H9 (cell line): ENCODE measurements at regions not wholly inside any gene's neighbourhood (a gene's known extent, or its start where the extent isn't known, plus 50 kb on each side); places are given as distances from the start of the nearest gene placed in this dataset.
A peak's percentile ranks its signal among the peaks of the same experiment; 100 is the strongest.

Experiments used
- DNase-seq: peaks from one replicate; pipeline ENCODE4 v3.0.0-alpha.2; 2017
- H2AFZ ChIP-seq: one replicate; pipeline ENCODE4 v1.6.1; 2013; ENCODE audit warnings: mild to moderate bottlenecking, low read length, control low read depth, moderate library complexity
- H2AK5ac ChIP-seq: 2 replicates; pipeline ENCODE4 v1.6.1; 2013; ENCODE audit warnings: low read length, control low read depth, mixed read lengths; ENCODE audit not compliant: insufficient read length
- H2BK120ac ChIP-seq: one replicate; pipeline ENCODE4 v1.6.1; 2013; ENCODE audit warnings: low read depth, mild to moderate bottlenecking, low read length, control low read depth, inconsistent platforms; ENCODE audit not compliant: poor library complexity, severe bottlenecking
- H2BK12ac ChIP-seq: 2 replicates; pipeline ENCODE4 v1.6.1; 2013; ENCODE audit warnings: low read length, control low read depth, mixed read lengths, low read depth; ENCODE audit not compliant: insufficient read length
- H2BK15ac ChIP-seq: 2 replicates; pipeline ENCODE4 v1.6.1; 2013; ENCODE audit warnings: low read depth, low read length, control low read depth
- H2BK20ac ChIP-seq: one replicate; pipeline ENCODE4 v1.6.1; 2013; ENCODE audit warnings: low read depth, mild to moderate bottlenecking, low read length, control low read depth, inconsistent platforms; ENCODE audit not compliant: poor library complexity, severe bottlenecking
- H2BK5ac ChIP-seq: 2 replicates; pipeline ENCODE4 v1.6.1; 2013; ENCODE audit warnings: low read length, control low read depth, mixed read lengths; ENCODE audit not compliant: insufficient read length
- H3K14ac ChIP-seq: 2 replicates; pipeline ENCODE4 v1.6.1; 2013; ENCODE audit warnings: low read length, control low read depth; ENCODE audit not compliant: insufficient read depth
- H3K18ac ChIP-seq: 2 replicates; pipeline ENCODE4 v1.6.1; 2013; ENCODE audit warnings: low read depth, mild to moderate bottlenecking, mixed read lengths, low read length, control low read depth; ENCODE audit not compliant: insufficient read length
- H3K23ac ChIP-seq: 2 replicates; pipeline ENCODE4 v1.6.1; 2013; ENCODE audit warnings: low read length, control low read depth, mixed read lengths, low read depth; ENCODE audit not compliant: insufficient read length
- H3K23me2 ChIP-seq: 2 replicates; pipeline ENCODE4 v1.6.1; 2013; ENCODE audit warnings: low read depth, mild to moderate bottlenecking, mixed read lengths, low read length, control low read depth; ENCODE audit not compliant: insufficient read length, poor library complexity, severe bottlenecking
- H3K27ac ChIP-seq: 2 replicates; pipeline ENCODE4 v1.5.1; 2013; ENCODE audit warnings: low read length, control low read depth, mixed read lengths, low read depth; ENCODE audit not compliant: insufficient read length
- H3K27me3 ChIP-seq: 2 replicates; pipeline ENCODE4 v1.6.1; 2013; ENCODE audit warnings: low read length, control low read depth, inconsistent platforms; ENCODE audit not compliant: insufficient read depth
- H3K4ac ChIP-seq: 2 replicates; pipeline ENCODE4 v1.6.1; 2013; ENCODE audit warnings: low read depth, mild to moderate bottlenecking, control low read depth, inconsistent platforms, low read length, moderate library complexity
- H3K4me1 ChIP-seq: 2 replicates; pipeline ENCODE4 v1.6.1; 2013; ENCODE audit warnings: low read length, control low read depth, inconsistent platforms; ENCODE audit not compliant: insufficient read depth
- H3K4me2 ChIP-seq: 2 replicates; pipeline ENCODE4 v1.6.1; 2013; ENCODE audit warnings: low read length, control low read depth, mixed read lengths; ENCODE audit not compliant: insufficient read length, insufficient read depth
- H3K56ac ChIP-seq: 2 replicates; pipeline ENCODE4 v1.6.1; 2013; ENCODE audit warnings: low read depth, mild to moderate bottlenecking, mixed read lengths, low read length, control low read depth; ENCODE audit not compliant: insufficient read length
- H3K79me1 ChIP-seq: 2 replicates; pipeline ENCODE4 v1.6.1; 2013; ENCODE audit warnings: low read depth, mild to moderate bottlenecking, moderate library complexity, low read length, control low read depth, inconsistent platforms; ENCODE audit not compliant: insufficient read depth, poor library complexity, severe bottlenecking
- H3K79me2 ChIP-seq: 2 replicates; pipeline ENCODE4 v1.6.1; 2013; ENCODE audit warnings: low read length, control low read depth, inconsistent platforms; ENCODE audit not compliant: insufficient read depth
- H3K9ac ChIP-seq: 2 replicates; pipeline ENCODE4 v1.6.1; 2013; ENCODE audit warnings: low read length, control low read depth, mixed read lengths; ENCODE audit not compliant: insufficient read length; ENCODE audit errors: extremely low read depth
- H3K9me3 ChIP-seq: one replicate; pipeline ENCODE4 v1.6.1; 2013; ENCODE audit warnings: low read depth, low read length, inconsistent platforms; ENCODE audit not compliant: control insufficient read depth
- H3T11ph ChIP-seq: one replicate; pipeline ENCODE4 v1.6.1; 2013; ENCODE audit warnings: mild to moderate bottlenecking, low read length, control low read depth, inconsistent platforms
- H4K20me1 ChIP-seq: one replicate; pipeline ENCODE4 v1.6.1; 2013; ENCODE audit not compliant: control insufficient read depth, insufficient read length, insufficient read depth
- H4K5ac ChIP-seq: 2 replicates; pipeline ENCODE4 v1.6.1; 2013; ENCODE audit warnings: low read depth, mild to moderate bottlenecking, mixed read lengths, low read length, control low read depth; ENCODE audit not compliant: insufficient read length
- H4K8ac ChIP-seq: replicated peaks from 2 replicates; pipeline ENCODE4 v1.6.1; 2013; ENCODE audit warnings: low read length, control low read depth, mixed read lengths, low read depth; ENCODE audit not compliant: insufficient read length
- H4K91ac ChIP-seq: 2 replicates; pipeline ENCODE4 v1.6.1; 2013; ENCODE audit warnings: low read depth, mild to moderate bottlenecking, moderate library complexity, mixed read lengths, low read length, control low read depth; ENCODE audit not compliant: insufficient read length
- H3K27ac Mint-ChIP-seq, 3 experiments: 2 replicates in 2 of 3; 3 replicates in 1 of 3; pipeline ENCODE4 v1.8.0; 2020 to 2021; ENCODE audit warnings: mixed read lengths in 3 of 3, mild to moderate bottlenecking in 1 of 3, moderate library complexity in 1 of 3
- H3K27me3 Mint-ChIP-seq: 2 replicates; pipeline ENCODE4 v1.8.0; 2021; ENCODE audit warnings: low read depth, mild to moderate bottlenecking, moderate library complexity, mixed read lengths
- H3K36me3 Mint-ChIP-seq, 3 experiments: 2 replicates in 2 of 3; 3 replicates in 1 of 3; pipeline ENCODE4 v1.8.0; 2020 to 2021; ENCODE audit warnings: low read depth in 3 of 3, mixed read lengths in 3 of 3; ENCODE audit not compliant: insufficient read depth in 1 of 3
- H3K4me1 Mint-ChIP-seq, 2 experiments: 2 replicates each; pipeline ENCODE4 v1.8.0; 2020; ENCODE audit warnings: mixed read lengths in 2 of 2
- H3K4me3 Mint-ChIP-seq, 2 experiments: 2 replicates in 1 of 2; 3 replicates in 1 of 2; pipeline ENCODE4 v1.8.0; 2020 to 2021; ENCODE audit warnings: mild to moderate bottlenecking in 2 of 2, mixed read lengths in 2 of 2, moderate library complexity in 1 of 2
- H3K9me3 Mint-ChIP-seq, 2 experiments: 2 replicates in 1 of 2; 3 replicates in 1 of 2; pipeline ENCODE4 v1.8.0; 2020; ENCODE audit warnings: mild to moderate bottlenecking in 2 of 2, mixed read lengths in 2 of 2, moderate library complexity in 1 of 2
- WGBS: extraction: QIAGEN DNeasy Blood & Tissue Kit; methylation state at CpG from one replicate; pipeline ENCODE4 v1.1.7; 2013; ENCODE audit warnings: missing lambda C conversion rate, low lambda C conversion rate, mixed read lengths; ENCODE audit not compliant: insufficient read length; ENCODE audit errors: extremely low coverage; 5-methylcytosine and 5-hydroxymethylcytosine counted together
- TF ChIP-seq, protein P1 (sequence below): fragments of 200-600 bp; sonication (generic); conservative IDR thresholded peaks from 3 replicates; pipeline ENCODE4 v1.8.0; 2021; ENCODE audit warnings: antibody characterized with exemption, mild to moderate bottlenecking

DNA sequence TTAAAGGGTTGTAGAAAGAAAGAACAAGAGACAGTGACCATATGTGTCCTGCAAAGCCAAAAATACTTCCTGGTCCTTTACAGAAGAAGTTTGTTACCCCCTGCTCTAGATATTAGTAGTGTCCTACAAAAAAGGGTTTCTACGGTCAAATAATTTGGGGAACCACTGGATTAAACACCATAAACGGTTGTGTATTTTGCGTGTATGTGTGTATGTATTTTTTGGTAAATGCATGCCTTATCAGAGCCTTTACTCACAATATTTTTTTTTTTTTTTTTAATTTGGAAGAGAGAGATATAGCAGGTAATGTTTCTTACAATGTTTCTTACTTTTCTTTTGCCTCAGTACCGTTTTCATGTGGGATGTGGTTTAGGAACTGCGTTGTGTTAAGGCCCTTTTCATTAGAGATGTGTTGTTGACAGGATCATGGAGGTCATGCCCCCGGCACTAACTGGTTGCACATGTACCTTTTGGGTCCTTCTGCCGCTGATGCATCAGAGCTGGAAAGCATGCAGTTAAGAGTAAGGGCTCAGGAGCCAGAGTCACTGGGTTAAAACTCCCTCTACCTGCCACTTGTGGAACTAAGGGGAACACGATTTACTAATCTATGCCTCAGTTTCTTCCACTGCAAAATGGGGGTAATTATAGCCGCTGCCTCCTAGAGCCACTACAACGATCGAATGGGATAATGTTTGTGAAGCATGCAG lies 234.6 kb upstream of the KAZN start:
- Mint-ChIP-seq H3K9me3 (peaks cover 9 to 11% of the 10 kb centered on the region in 2 experiments), H3K4me3 (no peak overlapping the region), H3K27ac (no peak overlapping the region; a peak in 1 of 7 replicates), H3K27me3 (peaks cover 5% of the 10 kb centered on the region), H3K4me1 (peaks cover 19 to 21% of the 10 kb centered on the region in 2 experiments), H3K36me3 (peaks cover 0 to 11% (median 2%) of the 10 kb centered on the region in 3 experiments; a peak in 4 of 7 replicates)
- H3K9ac ChIP-seq = no peak overlapping the region
- no peak overlapping the region for H4K8ac ChIP-seq
- H3K18ac ChIP-seq = no peak overlapping the region
- H2BK120ac ChIP-seq = no peak overlapping the region
- H3K23me2 ChIP-seq = no peaks in the 10 kb centered on the region
- 0 out of 2 replicates have a peak, but pooled peaks cover 2% of the 10 kb centered on the region for H3K27me3 ChIP-seq
- H3K4ac ChIP-seq = no peak overlapping the region
- no peak overlapping the region for H4K5ac ChIP-seq
- no peak overlapping the region for H3T11ph ChIP-seq
- H3K23ac ChIP-seq = no peak overlapping the region
- H2BK12ac ChIP-seq = no peak overlapping the region
- no peaks in the 10 kb centered on the region for H3K79me1 ChIP-seq
- no peak overlapping the region for H2AK5ac ChIP-seq
- DNase-seq = no peak
- H3K79me2 ChIP-seq = no peaks in the 10 kb centered on the region
- TF ChIP-seq, protein P1, sequence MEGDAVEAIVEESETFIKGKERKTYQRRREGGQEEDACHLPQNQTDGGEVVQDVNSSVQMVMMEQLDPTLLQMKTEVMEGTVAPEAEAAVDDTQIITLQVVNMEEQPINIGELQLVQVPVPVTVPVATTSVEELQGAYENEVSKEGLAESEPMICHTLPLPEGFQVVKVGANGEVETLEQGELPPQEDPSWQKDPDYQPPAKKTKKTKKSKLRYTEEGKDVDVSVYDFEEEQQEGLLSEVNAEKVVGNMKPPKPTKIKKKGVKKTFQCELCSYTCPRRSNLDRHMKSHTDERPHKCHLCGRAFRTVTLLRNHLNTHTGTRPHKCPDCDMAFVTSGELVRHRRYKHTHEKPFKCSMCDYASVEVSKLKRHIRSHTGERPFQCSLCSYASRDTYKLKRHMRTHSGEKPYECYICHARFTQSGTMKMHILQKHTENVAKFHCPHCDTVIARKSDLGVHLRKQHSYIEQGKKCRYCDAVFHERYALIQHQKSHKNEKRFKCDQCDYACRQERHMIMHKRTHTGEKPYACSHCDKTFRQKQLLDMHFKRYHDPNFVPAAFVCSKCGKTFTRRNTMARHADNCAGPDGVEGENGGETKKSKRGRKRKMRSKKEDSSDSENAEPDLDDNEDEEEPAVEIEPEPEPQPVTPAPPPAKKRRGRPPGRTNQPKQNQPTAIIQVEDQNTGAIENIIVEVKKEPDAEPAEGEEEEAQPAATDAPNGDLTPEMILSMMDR = peak; percentile 48; the same call in 2 of the 3 replicates
- no peak overlapping the region for H2AFZ ChIP-seq
- no peak overlapping the region for H4K91ac ChIP-seq
- no peak overlapping the region for H2BK5ac ChIP-seq
- H3K14ac ChIP-seq = no peak overlapping the region
- H3K4me1 ChIP-seq = no peaks in the 10 kb centered on the region
- no peak overlapping the region for H3K4me2 ChIP-seq
- no peak overlapping the region for H2BK20ac ChIP-seq
- no peak overlapping the region for H2BK15ac ChIP-seq
- WGBS = no CpG with 5 or more reads among the region's 11 CpGs
- no peak overlapping the region for H3K56ac ChIP-seq
- H3K9me3 ChIP-seq = no peaks in the 10 kb centered on the region
- H4K20me1 ChIP-seq = no peaks in the 10 kb centered on the region
- no peak overlapping the region for H3K27ac ChIP-seq
